K562 (cell line): ENCODE measurements at regions not wholly inside any gene's neighbourhood (a gene's known extent, or its start where the extent isn't known, plus 50 kb on each side); places are given as distances from the start of the nearest gene placed in this dataset.

Experiments used
- ATAC-seq: fragments of 200-7000 bp; cut with Tn5 transposase; 3 replicates; pipeline ENCODE4 v1.9.1; 2020; ENCODE audit warnings: moderate library complexity
- BruUV-seq: library from RNA; stranded (reverse); fragments of 400-500 nt; replicated peaks from 2 replicates; lab custom pipeline; 2021; lab: Mats Ljungman, UMichigan
- CTCF ChIA-PET: fragments of 300-600 bp; formaldehyde crosslinking; extraction: SDS; loops from one replicate; lab custom pipeline; 2021; ENCODE audit warnings: low intra/inter-chr PET ratio; lab: Yijun Ruan, JAX
- POLR2A ChIA-PET: fragments of 300-600, 350-650 bp; sonication (Branson Sonifier 250); formaldehyde crosslinking; extraction: SDS; loops from one replicate; lab custom pipeline; 2021; ENCODE audit warnings: antibody characterized with exemption, inconsistent platforms; lab: Yijun Ruan, JAX
- DNase-seq, 4 experiments: peaks; one replicate each; pipeline versions ENCODE4 v3.0.0 to v3.0.0-alpha.2; 2011 to 2018; ENCODE audit warnings: low spot score in 3 of 4, mixed read lengths in 3 of 4; ENCODE audit errors: extremely low read depth in 1 of 4
- FAIRE-seq: peaks from 2 replicates; lab custom pipeline; 2011; peaks lifted over from hg19 to GRCh38; lab: Jason Lieb, UNC
- H2AFZ ChIP-seq: 2 replicates; pipeline ENCODE4 v1.6.0; 2011; ENCODE audit warnings: low read depth, low read length, control low read depth, inconsistent platforms
- H3K27ac ChIP-seq: fragments of 200-600 bp; 3 replicates; pipeline ENCODE4 v1.8.0; 2011; ENCODE audit warnings: low read depth, mild to moderate bottlenecking, control low read depth, inconsistent platforms, low read length, moderate library complexity, mixed read lengths; ENCODE audit errors: extremely low read depth
- H3K27me3 ChIP-seq, 2 experiments: fragments of 300-600 bp in 1 of 2; 2 replicates in 1 of 2; 3 replicates in 1 of 2; pipeline versions ENCODE4 v1.6.0 to v1.8.0; 2011; ENCODE audit warnings: inconsistent platforms in 2 of 2, low read length in 2 of 2, mild to moderate bottlenecking in 1 of 2, mixed read lengths in 1 of 2, moderate library complexity in 1 of 2; ENCODE audit not compliant: control insufficient read depth in 2 of 2, insufficient read depth in 2 of 2
- H3K36me3 ChIP-seq: fragments of 300-600 bp; 3 replicates; pipeline ENCODE4 v1.8.0; 2011; ENCODE audit warnings: mild to moderate bottlenecking, low read length, inconsistent platforms; ENCODE audit not compliant: control insufficient read depth, insufficient read depth
- H3K4me1 ChIP-seq, 2 experiments: fragments of 200-600 bp in 1 of 2; replicated peaks in 1 of 2; 2 replicates in 1 of 2; 3 replicates in 1 of 2; pipeline versions ENCODE4 v1.5.1 to v1.8.0; 2011; ENCODE audit warnings: inconsistent platforms in 2 of 2, low read length in 2 of 2, mild to moderate bottlenecking in 1 of 2, mixed read lengths in 1 of 2, moderate library complexity in 1 of 2; ENCODE audit not compliant: control insufficient read depth in 2 of 2, insufficient read depth in 2 of 2
- H3K4me2 ChIP-seq: 2 replicates; pipeline ENCODE4 v1.6.1; 2011; ENCODE audit warnings: low read length, control low read depth, inconsistent platforms, mixed read lengths; ENCODE audit not compliant: insufficient read depth
- H3K4me3 ChIP-seq: fragments of 200-600 bp; sonication (generic), shearing (Covaris generic); 2 replicates; pipeline ENCODE4 v1.5.1; 2016; ENCODE audit warnings: control low read depth, inconsistent platforms
- H3K79me2 ChIP-seq: fragments of 200-600 bp; 3 replicates; pipeline ENCODE4 v1.8.0; 2011; ENCODE audit warnings: low read length, inconsistent platforms; ENCODE audit not compliant: control insufficient read depth, insufficient read depth
- H3K9ac ChIP-seq, 2 experiments: 2 replicates each; pipeline versions ENCODE4 v1.6.0 to v1.6.1; 2011; ENCODE audit warnings: low read depth in 2 of 2, low read length in 2 of 2, control low read depth in 1 of 2, inconsistent platforms in 1 of 2, mild to moderate bottlenecking in 1 of 2, mixed read lengths in 1 of 2; ENCODE audit not compliant: insufficient read depth in 1 of 2
- H3K9me1 ChIP-seq: one replicate; pipeline ENCODE4 v1.6.0; 2011; ENCODE audit warnings: inconsistent platforms, mild to moderate bottlenecking, low read length, moderate library complexity; ENCODE audit not compliant: control insufficient read depth, insufficient read depth
- H3K9me3 ChIP-seq: replicated peaks from 2 replicates; pipeline ENCODE4 v1.5.1; 2011; ENCODE audit warnings: low read depth, low read length, inconsistent platforms; ENCODE audit not compliant: control insufficient read depth, insufficient read depth
- H4K20me1 ChIP-seq: replicated peaks from 2 replicates; pipeline ENCODE4 v1.6.1; 2011; ENCODE audit warnings: low read length, inconsistent platforms, mixed read lengths; ENCODE audit not compliant: control insufficient read depth, insufficient read depth
- FOXA1 ChIP-seq: fragments of 450-650 bp; IDR thresholded peaks from 2 replicates; pipeline ENCODE4 v1.6.1; 2016; ENCODE audit warnings: mild to moderate bottlenecking, borderline replicate concordance
- PHB ChIP-seq: fragments of 250-450 bp; sonication (Bioruptor Pico); IDR thresholded peaks from 2 replicates; pipeline ENCODE4 v1.5.0; 2021
- ZNF134 ChIP-seq: fragments of 250-450 bp; sonication (Bioruptor Pico); conservative IDR thresholded peaks from 2 replicates; pipeline ENCODE4 v1.4.0; 2020
- ZNF561 ChIP-seq: fragments of 450-650 bp; formaldehyde crosslinking; conservative IDR thresholded peaks from 2 replicates; pipeline ENCODE4 v1.4.0; 2020; ENCODE audit warnings: mild to moderate bottlenecking, moderate library complexity
- WGBS: fragments of 100-300 bp; shearing (Covaris generic); methylation state at CpG from one replicate; pipeline ENCODE4 v1.1.6; 2016; ENCODE audit warnings: low coverage, mixed read lengths; ENCODE audit not compliant: insufficient coverage; ENCODE audit errors: missing lambda C conversion rate; 5-methylcytosine and 5-hydroxymethylcytosine counted together
- in situ Hi-C: fragments of 300-500 bp; cut with MboI; formaldehyde crosslinking; loops from 4 replicates; pipeline ENCODE4 v1.15.0; 2018; ENCODE audit warnings: inconsistent platforms, mixed read lengths
- intact Hi-C: fragments of 100-400 bp; cut with micrococcal nuclease; formaldehyde crosslinking; loops from 2 replicates; pipeline ENCODE4 v1.14.2; 2022
- TF ChIP-seq, protein P1 (sequence below): sonication (generic); formaldehyde crosslinking; IDR thresholded peaks from 2 replicates; pipeline ENCODE4 v1.9.0; 2022; ENCODE audit warnings: mild to moderate bottlenecking, missing genetic modification reagents
- TF ChIP-seq, protein P2 (sequence below): IDR thresholded peaks from 2 replicates; pipeline ENCODE4 v1.6.1; 2012; ENCODE audit warnings: low read depth, low read length, improper control_type of control experiment, borderline replicate concordance
- TF ChIP-seq, protein P3 (sequence below), 2 experiments: fragments of 450-650 bp; IDR thresholded peaks; 2 replicates each; pipeline ENCODE4 v1.6.1; 2018; ENCODE audit warnings: mild to moderate bottlenecking in 2 of 2, low read depth in 1 of 2; ENCODE audit not compliant: partially characterized antibody in 2 of 2

DNA sequence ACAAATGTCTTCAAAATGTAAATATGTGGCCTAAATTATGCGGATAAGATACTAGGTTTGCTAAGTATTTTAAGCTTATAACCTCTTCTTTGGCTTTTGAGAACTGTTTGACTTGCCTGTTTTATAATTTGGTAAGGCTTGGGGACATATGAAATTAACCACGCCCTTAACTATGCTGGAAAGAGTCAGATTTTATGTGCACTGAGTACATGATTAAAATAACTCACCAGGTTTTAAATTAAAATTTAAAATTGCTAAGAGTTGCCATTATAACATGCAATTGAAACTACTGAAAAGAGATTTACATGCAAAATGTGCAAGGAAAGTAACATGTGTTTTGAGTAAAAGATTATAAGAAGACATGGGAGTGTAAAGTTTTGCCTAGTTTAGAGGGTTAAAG, 141.9 kb downstream of the WDR11 start:
- Histone ChIP-seq H3K9me1 (no peaks in the 10 kb centered on the region), H4K20me1 (no peaks in the 10 kb centered on the region), H3K4me3 (no peak overlapping the region), H3K79me2 (no peaks in the 10 kb centered on the region), H2AFZ (no peak overlapping the region), H3K27me3 (no peaks in the 10 kb centered on the region), H3K9ac (no peak overlapping the region), H3K9me3 (no peaks in the 10 kb centered on the region), H3K36me3 (no peaks in the 10 kb centered on the region), H3K4me1 (no peaks in the 10 kb centered on the region), H3K27ac (no peak overlapping the region), H3K4me2 (no peak overlapping the region)
- POLR2A ChIA-PET = no interaction called here
- intact Hi-C loops (no loop called here), in situ Hi-C loops (no loop called here)
- ATAC-seq = no peak
- WGBS = 0% methylated on average over 2 of the region's 2 CpGs
- DNase-seq = no peak
- FAIRE-seq = no peak
- BruUV-seq = no TSS peak
- CTCF ChIA-PET = no interaction called here
- TF ChIP-seq, protein P1, sequence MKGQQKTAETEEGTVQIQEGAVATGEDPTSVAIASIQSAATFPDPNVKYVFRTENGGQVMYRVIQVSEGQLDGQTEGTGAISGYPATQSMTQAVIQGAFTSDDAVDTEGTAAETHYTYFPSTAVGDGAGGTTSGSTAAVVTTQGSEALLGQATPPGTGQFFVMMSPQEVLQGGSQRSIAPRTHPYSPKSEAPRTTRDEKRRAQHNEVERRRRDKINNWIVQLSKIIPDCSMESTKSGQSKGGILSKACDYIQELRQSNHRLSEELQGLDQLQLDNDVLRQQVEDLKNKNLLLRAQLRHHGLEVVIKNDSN = no peak
- TF ChIP-seq, protein P2, sequence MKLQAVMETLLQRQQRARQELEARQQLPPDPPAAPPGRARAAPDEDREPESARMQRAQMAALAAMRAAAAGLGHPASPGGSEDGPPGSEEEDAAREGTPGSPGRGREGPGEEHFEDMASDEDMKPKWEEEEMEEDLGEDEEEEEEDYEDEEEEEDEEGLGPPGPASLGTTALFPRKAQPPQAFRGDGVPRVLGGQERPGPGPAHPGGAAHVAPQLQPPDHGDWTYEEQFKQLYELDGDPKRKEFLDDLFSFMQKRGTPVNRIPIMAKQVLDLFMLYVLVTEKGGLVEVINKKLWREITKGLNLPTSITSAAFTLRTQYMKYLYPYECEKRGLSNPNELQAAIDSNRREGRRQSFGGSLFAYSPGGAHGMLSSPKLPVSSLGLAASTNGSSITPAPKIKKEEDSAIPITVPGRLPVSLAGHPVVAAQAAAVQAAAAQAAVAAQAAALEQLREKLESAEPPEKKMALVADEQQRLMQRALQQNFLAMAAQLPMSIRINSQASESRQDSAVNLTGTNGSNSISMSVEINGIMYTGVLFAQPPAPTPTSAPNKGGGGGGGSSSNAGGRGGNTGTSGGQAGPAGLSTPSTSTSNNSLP = no peak
- no peak for TF ChIP-seq ZNF134 (CRISPR knock-in tag)
- TF ChIP-seq ZNF561 = no peak
- TF ChIP-seq, protein P3, sequence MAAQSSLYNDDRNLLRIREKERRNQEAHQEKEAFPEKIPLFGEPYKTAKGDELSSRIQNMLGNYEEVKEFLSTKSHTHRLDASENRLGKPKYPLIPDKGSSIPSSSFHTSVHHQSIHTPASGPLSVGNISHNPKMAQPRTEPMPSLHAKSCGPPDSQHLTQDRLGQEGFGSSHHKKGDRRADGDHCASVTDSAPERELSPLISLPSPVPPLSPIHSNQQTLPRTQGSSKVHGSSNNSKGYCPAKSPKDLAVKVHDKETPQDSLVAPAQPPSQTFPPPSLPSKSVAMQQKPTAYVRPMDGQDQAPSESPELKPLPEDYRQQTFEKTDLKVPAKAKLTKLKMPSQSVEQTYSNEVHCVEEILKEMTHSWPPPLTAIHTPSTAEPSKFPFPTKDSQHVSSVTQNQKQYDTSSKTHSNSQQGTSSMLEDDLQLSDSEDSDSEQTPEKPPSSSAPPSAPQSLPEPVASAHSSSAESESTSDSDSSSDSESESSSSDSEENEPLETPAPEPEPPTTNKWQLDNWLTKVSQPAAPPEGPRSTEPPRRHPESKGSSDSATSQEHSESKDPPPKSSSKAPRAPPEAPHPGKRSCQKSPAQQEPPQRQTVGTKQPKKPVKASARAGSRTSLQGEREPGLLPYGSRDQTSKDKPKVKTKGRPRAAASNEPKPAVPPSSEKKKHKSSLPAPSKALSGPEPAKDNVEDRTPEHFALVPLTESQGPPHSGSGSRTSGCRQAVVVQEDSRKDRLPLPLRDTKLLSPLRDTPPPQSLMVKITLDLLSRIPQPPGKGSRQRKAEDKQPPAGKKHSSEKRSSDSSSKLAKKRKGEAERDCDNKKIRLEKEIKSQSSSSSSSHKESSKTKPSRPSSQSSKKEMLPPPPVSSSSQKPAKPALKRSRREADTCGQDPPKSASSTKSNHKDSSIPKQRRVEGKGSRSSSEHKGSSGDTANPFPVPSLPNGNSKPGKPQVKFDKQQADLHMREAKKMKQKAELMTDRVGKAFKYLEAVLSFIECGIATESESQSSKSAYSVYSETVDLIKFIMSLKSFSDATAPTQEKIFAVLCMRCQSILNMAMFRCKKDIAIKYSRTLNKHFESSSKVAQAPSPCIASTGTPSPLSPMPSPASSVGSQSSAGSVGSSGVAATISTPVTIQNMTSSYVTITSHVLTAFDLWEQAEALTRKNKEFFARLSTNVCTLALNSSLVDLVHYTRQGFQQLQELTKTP (IDR thresholded peaks at IDR 0.05; ENCODE audit: low read depth in 1 of 2, partially characterized antibody in 2 of 2) = no peak
- no peak for TF ChIP-seq PHB (CRISPR knock-in tag)
- no peak for TF ChIP-seq FOXA1
